ENCODE measurements at regions not wholly inside any gene's neighbourhood (a gene's known extent, or its start where the extent isn't known, plus 50 kb on each side); places are given as distances from the start of the nearest gene placed in this dataset.

GRCh38 chr15:39364721-39365120 lies 216.2 kb upstream of the THBS1 start:
- no peaks in the 10 kb centered on the region for H3K36me3 ChIP-seq (replicated peaks; ENCODE audit: low read depth, low read length)
- no peak overlapping the region for H2AFZ ChIP-seq (ENCODE audit: low read depth, low read length)
- H3K27ac ChIP-seq (ENCODE audit: low read length) = no peak overlapping the region
- peaks cover 42% of the 10 kb centered on the region for H3K4me1 ChIP-seq (ENCODE audit: low read length)
- H3K79me2 ChIP-seq (ENCODE audit: low read length) = no peaks in the 10 kb centered on the region
- H3K27me3 ChIP-seq (ENCODE audit: low read depth, low read length) = no peaks in the 10 kb centered on the region
- no peak overlapping the region for H3K4me3 ChIP-seq (ENCODE audit: low read length)
- TF ChIP-seq CTCF (IDR thresholded peaks at IDR 0.05; ENCODE audit: low read depth, low read length) (no peak), EZH2phosphoT487 (IDR thresholded peaks at IDR 0.05; ENCODE audit: low read depth) (no peak)
- no peaks in the 10 kb centered on the region for H3K9me3 ChIP-seq (ENCODE audit: insufficient read depth, low read length)
- no peak overlapping the region for H3K4me2 ChIP-seq (ENCODE audit: low read length)
- no peaks in the 10 kb centered on the region for H4K20me1 ChIP-seq (ENCODE audit: insufficient read depth, low read length)
- H3K9ac ChIP-seq (ENCODE audit: low read length) = no peak overlapping the region

GRCh38 chr15:39365161-39365560 lies 215.7 kb upstream of the THBS1 start:
- Histone ChIP-seq H3K4me1 (ENCODE audit: low read length) (peaks cover 38% of the 10 kb centered on the region), H3K9me3 (ENCODE audit: insufficient read depth, low read length) (no peaks in the 10 kb centered on the region), H3K79me2 (ENCODE audit: low read length) (no peaks in the 10 kb centered on the region), H3K9ac (ENCODE audit: low read length) (no peak overlapping the region), H4K20me1 (ENCODE audit: insufficient read depth, low read length) (no peaks in the 10 kb centered on the region), H3K4me3 (ENCODE audit: low read length) (no peak overlapping the region), H3K27me3 (ENCODE audit: low read depth, low read length) (no peaks in the 10 kb centered on the region), H2AFZ (ENCODE audit: low read depth, low read length) (no peak overlapping the region), H3K27ac (ENCODE audit: low read length) (no peak overlapping the region), H3K4me2 (ENCODE audit: low read length) (no peak overlapping the region), H3K36me3 (replicated peaks; ENCODE audit: low read depth, low read length) (no peaks in the 10 kb centered on the region)
- no peak for TF ChIP-seq CTCF (IDR thresholded peaks at IDR 0.05; ENCODE audit: low read depth, low read length)
- TF ChIP-seq EZH2phosphoT487 (IDR thresholded peaks at IDR 0.05; ENCODE audit: low read depth) = no peak

- H4K20me1 ChIP-seq (ENCODE audit: insufficient read depth, low read length) = no peaks in the 10 kb centered on the region
- H3K27me3 ChIP-seq (ENCODE audit: low read depth, low read length) = no peaks in the 10 kb centered on the region
- no peak overlapping the region for H3K9ac ChIP-seq (ENCODE audit: low read length)
- H3K36me3 ChIP-seq (replicated peaks; ENCODE audit: low read depth, low read length) = no peaks in the 10 kb centered on the region
- H3K27ac ChIP-seq (ENCODE audit: low read length) = no peak overlapping the region
- H3K4me1 ChIP-seq (ENCODE audit: low read length) = peaks cover 31% of the 10 kb centered on the region
- H3K9me3 ChIP-seq (ENCODE audit: insufficient read depth, low read length) = no peaks in the 10 kb centered on the region
- no peak overlapping the region for H3K4me3 ChIP-seq (ENCODE audit: low read length)
- no peak overlapping the region for H2AFZ ChIP-seq (ENCODE audit: low read depth, low read length)
- H3K4me2 ChIP-seq (ENCODE audit: low read length) = no peak overlapping the region
- TF ChIP-seq EZH2phosphoT487 (IDR thresholded peaks at IDR 0.05; ENCODE audit: low read depth) = no peak
- TF ChIP-seq CTCF (IDR thresholded peaks at IDR 0.05; ENCODE audit: low read depth, low read length) = no peak
- no peaks in the 10 kb centered on the region for H3K79me2 ChIP-seq (ENCODE audit: low read length)
Measured at GRCh38 chr15:39365873-39366272, 215.0 kb upstream of the THBS1 start.

GRCh38 chr15:39367596-39367995 lies 213.3 kb upstream of the THBS1 start:
- TF ChIP-seq EZH2phosphoT487 (IDR thresholded peaks at IDR 0.05; ENCODE audit: low read depth) (no peak), CTCF (IDR thresholded peaks at IDR 0.05; ENCODE audit: low read depth, low read length) (no peak)

More at GRCh38 chr15:39367596-39367995, 213.3 kb upstream of the THBS1 start:
- no peaks in the 10 kb centered on the region for H3K9me3 ChIP-seq (ENCODE audit: insufficient read depth, low read length)
- no peaks in the 10 kb centered on the region for H3K27me3 ChIP-seq (ENCODE audit: low read depth, low read length)
- H3K4me3 ChIP-seq (ENCODE audit: low read length) = no peak overlapping the region
- no peak overlapping the region for H3K9ac ChIP-seq (ENCODE audit: low read length)
- H3K27ac ChIP-seq (ENCODE audit: low read length) = no peak overlapping the region
- H4K20me1 ChIP-seq (ENCODE audit: insufficient read depth, low read length) = no peaks in the 10 kb centered on the region
- peaks cover 30% of the 10 kb centered on the region for H3K4me1 ChIP-seq (ENCODE audit: low read length)
- no peak overlapping the region for H3K4me2 ChIP-seq (ENCODE audit: low read length)
- no peak overlapping the region for H2AFZ ChIP-seq (ENCODE audit: low read depth, low read length)
- H3K36me3 ChIP-seq (replicated peaks; ENCODE audit: low read depth, low read length) = no peaks in the 10 kb centered on the region
- no peaks in the 10 kb centered on the region for H3K79me2 ChIP-seq (ENCODE audit: low read length)

All from OCI-LY3 (cell line).